ENCODE measurements at regions not wholly inside any gene's neighbourhood (a gene's known extent, or its start where the extent isn't known, plus 50 kb on each side); places are given as distances from the start of the nearest gene placed in this dataset.

DNA sequence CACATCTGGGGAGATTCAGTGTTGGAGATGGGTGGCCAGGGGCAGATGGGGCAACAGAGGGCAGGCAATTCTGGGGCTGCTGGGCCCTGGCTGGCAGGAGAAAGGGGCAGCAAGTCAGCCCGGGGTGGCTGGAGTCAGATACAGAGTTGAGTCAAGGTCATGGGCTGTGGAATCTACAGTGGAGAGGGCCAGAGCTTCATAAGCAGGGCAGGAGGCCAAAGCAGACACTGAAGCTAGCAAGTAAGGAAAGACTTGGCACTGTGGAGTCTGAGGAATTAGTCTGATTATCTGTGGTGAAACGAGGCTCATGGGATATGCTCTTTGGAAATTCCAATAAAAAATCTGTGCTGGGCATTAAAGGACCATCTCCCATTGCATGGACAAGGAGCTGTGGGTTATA is 95.5 kb downstream of the TMX1 start:
- no peaks in the 10 kb centered on the region for H4K20me1 ChIP-seq (ENCODE audit: insufficient read depth)
- ChIA-PET CTCF (interaction anchor here (1.4 to 1.6 kb wide), 2 partner anchors 14 to 52 kb away, joined by 3 to 4 read pairs; no protein-coding TSS in a partner anchor), POLR2A (no interaction called here)
- 58% methylated on average over 2 of the region's 2 CpGs for WGBS (ENCODE audit: low lambda C conversion rate)
- H3K4me3 ChIP-seq (ENCODE audit: low read depth in 2 of 2, low read length in 1 of 2) = no peak overlapping the region
- H3K79me2 ChIP-seq (ENCODE audit: insufficient read depth) = no peaks in the 10 kb centered on the region
- H3K9ac ChIP-seq = no peak overlapping the region
- no peaks in the 10 kb centered on the region for H3K9me3 ChIP-seq
- H3K27me3 ChIP-seq (ENCODE audit: insufficient read depth) = no peaks in the 10 kb centered on the region
- no peak for DNase-seq
- TF ChIP-seq, protein P1, sequence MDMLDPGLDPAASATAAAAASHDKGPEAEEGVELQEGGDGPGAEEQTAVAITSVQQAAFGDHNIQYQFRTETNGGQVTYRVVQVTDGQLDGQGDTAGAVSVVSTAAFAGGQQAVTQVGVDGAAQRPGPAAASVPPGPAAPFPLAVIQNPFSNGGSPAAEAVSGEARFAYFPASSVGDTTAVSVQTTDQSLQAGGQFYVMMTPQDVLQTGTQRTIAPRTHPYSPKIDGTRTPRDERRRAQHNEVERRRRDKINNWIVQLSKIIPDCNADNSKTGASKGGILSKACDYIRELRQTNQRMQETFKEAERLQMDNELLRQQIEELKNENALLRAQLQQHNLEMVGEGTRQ (IDR thresholded peaks at IDR 0.05; ENCODE audit: borderline replicate concordance, low read depth, low read length) = no peak
- TF ChIP-seq GABPA (IDR thresholded peaks at IDR 0.05; ENCODE audit: low read depth) = no peak
- TF ChIP-seq, protein P2, sequence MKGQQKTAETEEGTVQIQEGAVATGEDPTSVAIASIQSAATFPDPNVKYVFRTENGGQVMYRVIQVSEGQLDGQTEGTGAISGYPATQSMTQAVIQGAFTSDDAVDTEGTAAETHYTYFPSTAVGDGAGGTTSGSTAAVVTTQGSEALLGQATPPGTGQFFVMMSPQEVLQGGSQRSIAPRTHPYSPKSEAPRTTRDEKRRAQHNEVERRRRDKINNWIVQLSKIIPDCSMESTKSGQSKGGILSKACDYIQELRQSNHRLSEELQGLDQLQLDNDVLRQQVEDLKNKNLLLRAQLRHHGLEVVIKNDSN (IDR thresholded peaks at IDR 0.05; ENCODE audit: borderline replicate concordance, low read depth) = no peak
- no peak for TF ChIP-seq RFX5 (IDR thresholded peaks at IDR 0.05; ENCODE audit: low read length)
- no peak for TF ChIP-seq RXRA (IDR thresholded peaks at IDR 0.05; ENCODE audit: borderline replicate concordance, low read depth)
- no peak for TF ChIP-seq RAD21 (IDR thresholded peaks at IDR 0.05; ENCODE audit: low read length)
- TF ChIP-seq, protein P3, sequence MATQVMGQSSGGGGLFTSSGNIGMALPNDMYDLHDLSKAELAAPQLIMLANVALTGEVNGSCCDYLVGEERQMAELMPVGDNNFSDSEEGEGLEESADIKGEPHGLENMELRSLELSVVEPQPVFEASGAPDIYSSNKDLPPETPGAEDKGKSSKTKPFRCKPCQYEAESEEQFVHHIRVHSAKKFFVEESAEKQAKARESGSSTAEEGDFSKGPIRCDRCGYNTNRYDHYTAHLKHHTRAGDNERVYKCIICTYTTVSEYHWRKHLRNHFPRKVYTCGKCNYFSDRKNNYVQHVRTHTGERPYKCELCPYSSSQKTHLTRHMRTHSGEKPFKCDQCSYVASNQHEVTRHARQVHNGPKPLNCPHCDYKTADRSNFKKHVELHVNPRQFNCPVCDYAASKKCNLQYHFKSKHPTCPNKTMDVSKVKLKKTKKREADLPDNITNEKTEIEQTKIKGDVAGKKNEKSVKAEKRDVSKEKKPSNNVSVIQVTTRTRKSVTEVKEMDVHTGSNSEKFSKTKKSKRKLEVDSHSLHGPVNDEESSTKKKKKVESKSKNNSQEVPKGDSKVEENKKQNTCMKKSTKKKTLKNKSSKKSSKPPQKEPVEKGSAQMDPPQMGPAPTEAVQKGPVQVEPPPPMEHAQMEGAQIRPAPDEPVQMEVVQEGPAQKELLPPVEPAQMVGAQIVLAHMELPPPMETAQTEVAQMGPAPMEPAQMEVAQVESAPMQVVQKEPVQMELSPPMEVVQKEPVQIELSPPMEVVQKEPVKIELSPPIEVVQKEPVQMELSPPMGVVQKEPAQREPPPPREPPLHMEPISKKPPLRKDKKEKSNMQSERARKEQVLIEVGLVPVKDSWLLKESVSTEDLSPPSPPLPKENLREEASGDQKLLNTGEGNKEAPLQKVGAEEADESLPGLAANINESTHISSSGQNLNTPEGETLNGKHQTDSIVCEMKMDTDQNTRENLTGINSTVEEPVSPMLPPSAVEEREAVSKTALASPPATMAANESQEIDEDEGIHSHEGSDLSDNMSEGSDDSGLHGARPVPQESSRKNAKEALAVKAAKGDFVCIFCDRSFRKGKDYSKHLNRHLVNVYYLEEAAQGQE (IDR thresholded peaks at IDR 0.05; ENCODE audit: low read depth, low read length) = no peak
- no peak for TF ChIP-seq POLR2AphosphoS5 (IDR thresholded peaks at IDR 0.05; ENCODE audit: low read depth, low read length)
- no peak for TF ChIP-seq CHD2 (IDR thresholded peaks at IDR 0.05; ENCODE audit: low read length, partially characterized antibody)
- TF ChIP-seq MXI1 (IDR thresholded peaks at IDR 0.05; ENCODE audit: low read depth, low read length) = no peak
- TF ChIP-seq EP300 (IDR thresholded peaks at IDR 0.05; ENCODE audit: borderline replicate concordance in 1 of 2, low read depth in 1 of 2, low read length in 1 of 2) = no peak
- no peak for TF ChIP-seq TCF12 (IDR thresholded peaks at IDR 0.05)
- no peak for TF ChIP-seq YY1 (IDR thresholded peaks at IDR 0.05; ENCODE audit: low read depth)
- no peak for TF ChIP-seq GATA2 (CRISPR knock-in tag; IDR thresholded peaks at IDR 0.05)
- TF ChIP-seq MEF2A (IDR thresholded peaks at IDR 0.05; ENCODE audit: borderline replicate concordance, low read depth) = no peak
- H3K27ac ChIP-seq (ENCODE audit: low read depth in 2 of 2, low read length in 1 of 2) = peak overlapping the region; percentile 83 to 89; a peak in 2 of 4 replicates
- H3K9me2 ChIP-seq = no peaks in the 10 kb centered on the region
- 0 out of 2 replicates have a peak overlapping the region, but pooled peaks have one; percentile 35 for H3K4me2 ChIP-seq
- H3K36me3 ChIP-seq (replicated peaks in 1 of 2; ENCODE audit: control insufficient read depth in 1 of 2, insufficient read depth in 2 of 2, low read length in 1 of 2) = no peaks in the 10 kb centered on the region
- peaks cover 15 to 25% of the 10 kb centered on the region in 2 experiments for H3K4me1 ChIP-seq (ENCODE audit: control insufficient read depth in 1 of 2, insufficient read depth in 2 of 2, low read depth in 1 of 2, low read length in 1 of 2)
- no peak overlapping the region for H2AFZ ChIP-seq (ENCODE audit: low read depth)
- peaks cover 7% of the 10 kb centered on the region for H3F3A ChIP-seq (replicated peaks; ENCODE audit: insufficient read depth)

Measured in SK-N-SH (cell line).